DOHH2 (cell line): ENCODE measurements at regions not wholly inside any gene's neighbourhood (a gene's known extent, or its start where the extent isn't known, plus 50 kb on each side); places are given as distances from the start of the nearest gene placed in this dataset.

ENCODE experiments used
- EZH2phosphoT487 ChIP-seq: fragments of 200-600 bp; sonication (generic); IDR thresholded peaks from 2 replicates; pipeline ENCODE4 v1.6.1; 2017; ENCODE audit warnings: borderline replicate concordance, mild to moderate bottlenecking, antibody characterized with exemption, low read length, moderate library complexity, mixed read lengths
- TF ChIP-seq, protein P1 (sequence below): fragments of 200-600 bp; sonication (generic); IDR thresholded peaks from one replicate; pipeline ENCODE4 v1.5.1; 2014; ENCODE audit warnings: antibody characterized with exemption, mild to moderate bottlenecking, low read depth, low read length; ENCODE audit not compliant: poor library complexity, severe bottlenecking

DNA sequence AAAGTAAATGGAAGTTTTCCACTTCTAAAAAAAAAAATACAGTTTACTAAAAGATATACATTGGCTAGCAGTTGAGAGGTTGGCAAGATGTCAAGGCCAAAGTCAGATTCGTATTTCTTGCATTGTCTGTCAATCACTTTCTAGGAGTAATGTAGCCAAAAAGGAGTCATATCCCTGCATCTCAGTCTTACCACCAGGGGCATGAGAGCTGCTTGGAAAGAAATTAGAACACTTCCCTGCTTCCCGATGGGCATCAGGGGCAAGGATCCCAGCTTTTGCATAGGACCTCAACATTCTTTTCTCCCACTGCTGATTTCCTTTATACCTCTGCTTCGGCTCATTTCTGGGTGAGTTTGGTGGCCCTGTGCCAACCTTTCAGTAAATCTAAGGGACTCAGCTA, 581.0 kb upstream of the MAP3K7 start:
- TF ChIP-seq, protein P1, sequence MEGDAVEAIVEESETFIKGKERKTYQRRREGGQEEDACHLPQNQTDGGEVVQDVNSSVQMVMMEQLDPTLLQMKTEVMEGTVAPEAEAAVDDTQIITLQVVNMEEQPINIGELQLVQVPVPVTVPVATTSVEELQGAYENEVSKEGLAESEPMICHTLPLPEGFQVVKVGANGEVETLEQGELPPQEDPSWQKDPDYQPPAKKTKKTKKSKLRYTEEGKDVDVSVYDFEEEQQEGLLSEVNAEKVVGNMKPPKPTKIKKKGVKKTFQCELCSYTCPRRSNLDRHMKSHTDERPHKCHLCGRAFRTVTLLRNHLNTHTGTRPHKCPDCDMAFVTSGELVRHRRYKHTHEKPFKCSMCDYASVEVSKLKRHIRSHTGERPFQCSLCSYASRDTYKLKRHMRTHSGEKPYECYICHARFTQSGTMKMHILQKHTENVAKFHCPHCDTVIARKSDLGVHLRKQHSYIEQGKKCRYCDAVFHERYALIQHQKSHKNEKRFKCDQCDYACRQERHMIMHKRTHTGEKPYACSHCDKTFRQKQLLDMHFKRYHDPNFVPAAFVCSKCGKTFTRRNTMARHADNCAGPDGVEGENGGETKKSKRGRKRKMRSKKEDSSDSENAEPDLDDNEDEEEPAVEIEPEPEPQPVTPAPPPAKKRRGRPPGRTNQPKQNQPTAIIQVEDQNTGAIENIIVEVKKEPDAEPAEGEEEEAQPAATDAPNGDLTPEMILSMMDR = no peak
- TF ChIP-seq EZH2phosphoT487 = no peak
